ENCODE measurements at regions not wholly inside any gene's neighbourhood (a gene's known extent, or its start where the extent isn't known, plus 50 kb on each side); places are given as distances from the start of the nearest gene placed in this dataset.

DNA sequence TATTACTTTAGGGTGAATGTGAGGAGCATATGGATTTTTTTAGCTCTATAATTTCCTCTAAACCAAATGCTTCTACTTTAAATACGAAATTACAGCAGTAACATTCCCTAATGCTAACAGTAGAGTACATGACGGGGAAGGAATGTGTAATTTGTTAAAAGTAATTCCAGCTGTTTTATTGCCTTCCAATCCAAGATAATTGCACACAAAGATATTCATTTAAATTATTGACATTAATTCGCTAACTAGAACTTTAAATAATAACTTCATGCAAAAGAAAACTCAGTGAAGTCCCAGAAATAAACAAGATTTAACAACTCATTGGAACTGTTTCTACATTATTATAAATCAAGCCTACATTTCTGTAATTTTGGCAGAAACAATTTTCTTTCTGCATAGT lies 261.4 kb upstream of the CFAP20DC start:
- no peaks in the 10 kb centered on the region for H3K36me3 Mint-ChIP-seq (ENCODE audit: low read depth)
- no peaks in the 10 kb centered on the region for H3K9me3 Mint-ChIP-seq
- H3K27ac Mint-ChIP-seq = peak overlapping the region in 2 of 3 experiments; percentile 65 to 67
- TF ChIP-seq, protein P1, sequence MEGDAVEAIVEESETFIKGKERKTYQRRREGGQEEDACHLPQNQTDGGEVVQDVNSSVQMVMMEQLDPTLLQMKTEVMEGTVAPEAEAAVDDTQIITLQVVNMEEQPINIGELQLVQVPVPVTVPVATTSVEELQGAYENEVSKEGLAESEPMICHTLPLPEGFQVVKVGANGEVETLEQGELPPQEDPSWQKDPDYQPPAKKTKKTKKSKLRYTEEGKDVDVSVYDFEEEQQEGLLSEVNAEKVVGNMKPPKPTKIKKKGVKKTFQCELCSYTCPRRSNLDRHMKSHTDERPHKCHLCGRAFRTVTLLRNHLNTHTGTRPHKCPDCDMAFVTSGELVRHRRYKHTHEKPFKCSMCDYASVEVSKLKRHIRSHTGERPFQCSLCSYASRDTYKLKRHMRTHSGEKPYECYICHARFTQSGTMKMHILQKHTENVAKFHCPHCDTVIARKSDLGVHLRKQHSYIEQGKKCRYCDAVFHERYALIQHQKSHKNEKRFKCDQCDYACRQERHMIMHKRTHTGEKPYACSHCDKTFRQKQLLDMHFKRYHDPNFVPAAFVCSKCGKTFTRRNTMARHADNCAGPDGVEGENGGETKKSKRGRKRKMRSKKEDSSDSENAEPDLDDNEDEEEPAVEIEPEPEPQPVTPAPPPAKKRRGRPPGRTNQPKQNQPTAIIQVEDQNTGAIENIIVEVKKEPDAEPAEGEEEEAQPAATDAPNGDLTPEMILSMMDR (IDR thresholded peaks at IDR 0.05; ENCODE audit: unreplicated experiment in 3 of 3) = no peak
- peaks cover 3% of the 10 kb centered on the region for H3K27me3 Mint-ChIP-seq (ENCODE audit: low read depth)
- H3K4me1 Mint-ChIP-seq = peaks cover 34% of the 10 kb centered on the region
- no peak overlapping the region for H3K4me3 Mint-ChIP-seq

DNA sequence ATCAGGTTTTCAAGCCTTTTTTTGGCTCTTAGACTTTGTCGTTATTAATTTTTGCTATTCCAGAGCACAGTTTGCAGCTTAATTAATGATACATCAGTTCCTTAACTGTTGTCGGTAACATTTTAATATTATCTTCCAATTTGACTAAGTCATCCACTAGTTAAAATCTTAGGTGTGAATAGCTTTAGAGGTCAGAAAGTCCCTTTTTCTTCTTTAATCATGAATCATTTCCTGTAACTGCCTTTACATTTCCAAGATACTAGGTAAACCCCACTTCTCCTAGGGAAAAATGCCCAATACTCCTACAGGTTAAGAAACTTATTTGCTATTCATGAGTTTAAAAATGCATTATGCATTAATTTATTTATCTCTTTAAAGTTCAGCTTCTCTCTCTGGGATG lies 260.9 kb upstream of the CFAP20DC start:
- H3K4me3 Mint-ChIP-seq = no peak overlapping the region
- H3K36me3 Mint-ChIP-seq (ENCODE audit: low read depth) = no peaks in the 10 kb centered on the region
- peaks cover 3% of the 10 kb centered on the region for H3K27me3 Mint-ChIP-seq (ENCODE audit: low read depth)
- no peaks in the 10 kb centered on the region for H3K9me3 Mint-ChIP-seq
- TF ChIP-seq, protein P1 (IDR thresholded peaks at IDR 0.05; ENCODE audit: unreplicated experiment in 3 of 3) = no peak
- peak overlapping the region in 2 of 3 experiments; percentile 65 to 67 for H3K27ac Mint-ChIP-seq
- H3K4me1 Mint-ChIP-seq = peaks cover 32% of the 10 kb centered on the region

DNA sequence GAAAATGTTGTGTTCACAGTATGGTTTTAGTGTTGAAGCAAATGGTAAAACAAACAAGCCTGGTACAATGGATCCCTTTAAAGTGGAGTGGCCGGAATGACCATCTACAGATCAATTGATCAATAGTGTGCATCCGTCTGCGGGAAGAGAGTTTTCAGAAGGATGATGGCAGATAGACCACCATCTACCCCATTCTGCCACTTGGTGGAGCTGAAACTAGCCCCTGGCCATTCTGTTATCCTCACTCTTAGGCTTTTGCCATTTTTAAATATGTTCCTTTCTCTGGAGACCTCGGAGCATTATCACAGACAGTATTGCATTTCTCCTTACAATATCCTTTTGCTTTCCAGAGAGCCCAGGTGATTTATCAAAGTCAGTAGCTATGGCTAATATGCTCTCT lies 258.9 kb upstream of the CFAP20DC start:
- Mint-ChIP-seq H3K27me3 (ENCODE audit: low read depth) (peaks cover 3% of the 10 kb centered on the region), H3K27ac (peak overlapping the region in 1 of 3 experiments; percentile 52), H3K4me3 (no peak overlapping the region), H3K36me3 (ENCODE audit: low read depth) (no peaks in the 10 kb centered on the region), H3K9me3 (no peaks in the 10 kb centered on the region), H3K4me1 (peaks cover 29% of the 10 kb centered on the region)
- TF ChIP-seq, protein P1 (IDR thresholded peaks at IDR 0.05; ENCODE audit: unreplicated experiment in 3 of 3) = no peak

DNA sequence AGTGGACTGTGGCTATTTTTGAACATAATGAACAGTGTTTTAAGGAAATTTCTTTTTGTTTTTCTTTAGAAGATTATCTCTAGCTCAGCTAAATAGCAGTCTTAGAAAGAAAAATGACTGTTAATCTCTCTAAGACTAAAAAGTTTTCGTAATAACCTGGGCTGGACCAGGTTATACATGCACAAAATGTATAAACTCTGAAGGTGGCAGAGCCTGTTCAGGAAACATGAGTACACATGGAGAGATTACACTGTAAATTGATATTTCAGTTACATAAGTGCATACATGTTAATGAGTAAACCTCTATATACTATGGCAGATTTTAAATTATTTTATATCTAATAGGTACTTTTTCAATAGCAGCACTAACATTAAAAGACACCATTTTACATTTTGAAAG lies 258.2 kb upstream of the CFAP20DC start:
- no peaks in the 10 kb centered on the region for H3K9me3 Mint-ChIP-seq
- peaks cover 32% of the 10 kb centered on the region for H3K4me1 Mint-ChIP-seq
- TF ChIP-seq, protein P1 (IDR thresholded peaks at IDR 0.05; ENCODE audit: unreplicated experiment in 3 of 3) = no peak
- peak overlapping the region in 1 of 3 experiments; percentile 52 for H3K27ac Mint-ChIP-seq
- no peak overlapping the region for H3K4me3 Mint-ChIP-seq
- H3K36me3 Mint-ChIP-seq (ENCODE audit: low read depth) = no peaks in the 10 kb centered on the region
- H3K27me3 Mint-ChIP-seq (ENCODE audit: low read depth) = peaks cover 3% of the 10 kb centered on the region

DNA sequence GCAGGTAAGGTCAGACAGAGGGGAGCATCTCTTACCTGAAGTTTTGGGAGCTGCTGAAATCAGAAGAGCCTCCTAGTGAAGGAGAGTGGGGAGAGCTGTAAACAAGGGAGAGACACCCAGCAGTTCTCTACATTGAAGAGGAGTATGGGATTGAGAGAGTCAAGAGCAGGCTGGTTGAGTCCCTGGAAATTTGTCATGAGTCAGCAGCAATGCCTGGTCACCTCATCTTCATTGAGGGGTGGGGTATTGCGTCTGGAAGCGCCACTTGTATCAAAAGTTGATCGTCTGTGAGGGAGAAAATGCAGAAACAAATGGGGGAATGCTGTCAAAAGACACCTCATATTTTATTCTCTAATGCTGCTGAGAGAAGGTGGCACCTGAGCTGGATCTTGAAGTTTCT lies 256.6 kb upstream of the CFAP20DC start:
- TF ChIP-seq, protein P1 (IDR thresholded peaks at IDR 0.05; ENCODE audit: unreplicated experiment in 3 of 3) = no peak
- Mint-ChIP-seq H3K4me1 (peaks cover 24% of the 10 kb centered on the region), H3K27ac (no peak overlapping the region), H3K9me3 (peaks cover 3% of the 10 kb centered on the region), H3K27me3 (ENCODE audit: low read depth) (peaks cover 3% of the 10 kb centered on the region), H3K36me3 (ENCODE audit: low read depth) (no peaks in the 10 kb centered on the region), H3K4me3 (no peak overlapping the region)

DNA sequence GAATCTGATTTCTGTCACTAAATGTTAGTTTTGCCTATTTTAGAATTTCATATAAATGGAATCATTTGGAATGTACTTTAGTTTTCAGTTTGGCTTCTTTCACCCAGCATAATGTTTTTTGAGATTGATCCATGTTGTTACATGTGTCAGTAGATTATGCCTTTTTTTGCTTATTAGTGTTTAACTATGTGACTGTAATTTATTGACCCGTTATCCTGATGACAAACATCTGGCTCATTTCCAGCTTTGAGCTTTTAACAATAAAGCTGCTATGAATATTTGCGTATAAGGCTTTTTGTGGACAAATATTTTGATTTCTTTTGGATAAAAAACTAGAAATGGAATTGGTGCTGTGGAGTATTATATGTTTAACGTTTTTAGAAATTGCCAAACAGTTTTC lies 254.5 kb upstream of the CFAP20DC start:
- peaks cover 3% of the 10 kb centered on the region for H3K27me3 Mint-ChIP-seq (ENCODE audit: low read depth)
- TF ChIP-seq, protein P1 (IDR thresholded peaks at IDR 0.05; ENCODE audit: unreplicated experiment in 3 of 3) = no peak
- peaks cover 11% of the 10 kb centered on the region for H3K4me1 Mint-ChIP-seq
- no peak overlapping the region for H3K27ac Mint-ChIP-seq
- H3K9me3 Mint-ChIP-seq = peaks cover 12% of the 10 kb centered on the region
- H3K4me3 Mint-ChIP-seq = no peak overlapping the region
- H3K36me3 Mint-ChIP-seq (ENCODE audit: low read depth) = no peaks in the 10 kb centered on the region

Data from nephron (organoid).